Suprapubic skin (tissue), 4 donors: ENCODE measurements at regions not wholly inside any gene's neighbourhood (a gene's known extent, or its start where the extent isn't known, plus 50 kb on each side); places are given as distances from the start of the nearest gene placed in this dataset.

Source experiments
- DNase-seq, 2 donors: peaks; one replicate each; pipeline ENCODE4 v3.0.0-alpha.2; 2019; ENCODE audit warnings: low spot score in 2 of 2
- H3K27ac ChIP-seq: fragments of 200-600 bp; sonication (generic); one replicate; pipeline ENCODE4 v1.5.1; 2019
- H3K27me3 ChIP-seq: fragments of 200-600 bp; sonication (generic); one replicate; pipeline ENCODE4 v1.5.1; 2019
- H3K36me3 ChIP-seq: fragments of 200-600 bp; sonication (generic); one replicate; pipeline ENCODE4 v1.5.1; 2019
- H3K4me1 ChIP-seq: fragments of 200-600 bp; sonication (generic); one replicate; pipeline ENCODE4 v1.5.1; 2019
- H3K4me3 ChIP-seq: fragments of 200-600 bp; sonication (generic); one replicate; pipeline ENCODE4 v1.5.1; 2019; ENCODE audit warnings: mild to moderate bottlenecking
- H3K9me3 ChIP-seq: fragments of 200-600 bp; sonication (generic); one replicate; pipeline ENCODE4 v1.5.1; 2019
- CTCF ChIP-seq, 2 donors: fragments of 200-600 bp in 1 of 2; fragments of 450-650 bp in 1 of 2; sonication (generic) in 1 of 2; IDR thresholded peaks; one replicate each; pipeline ENCODE4 v1.5.1; 2016 to 2019; ENCODE audit warnings: antibody characterized with exemption in 2 of 2, mild to moderate bottlenecking in 1 of 2, moderate library complexity in 1 of 2
- EP300 ChIP-seq: sonication (generic); formaldehyde crosslinking; IDR thresholded peaks from one replicate; pipeline ENCODE4 v1.6.1; 2017; ENCODE audit warnings: antibody characterized with exemption
- POLR2A ChIP-seq, 2 donors: fragments of 450-650 bp; IDR thresholded peaks; one replicate each; pipeline ENCODE4 v1.6.1; 2017; ENCODE audit warnings: antibody characterized with exemption in 2 of 2, mild to moderate bottlenecking in 2 of 2, moderate library complexity in 2 of 2
- POLR2AphosphoS5 ChIP-seq, 3 donors: sonication (generic); formaldehyde crosslinking; IDR thresholded peaks; one replicate each; pipeline ENCODE4 v1.6.1; 2017; ENCODE audit warnings: antibody characterized with exemption in 3 of 3
- WGBS: methylation state at CpG from one replicate; pipeline ENCODE4 v1.1.5; 2018; 5-methylcytosine and 5-hydroxymethylcytosine counted together

DNA sequence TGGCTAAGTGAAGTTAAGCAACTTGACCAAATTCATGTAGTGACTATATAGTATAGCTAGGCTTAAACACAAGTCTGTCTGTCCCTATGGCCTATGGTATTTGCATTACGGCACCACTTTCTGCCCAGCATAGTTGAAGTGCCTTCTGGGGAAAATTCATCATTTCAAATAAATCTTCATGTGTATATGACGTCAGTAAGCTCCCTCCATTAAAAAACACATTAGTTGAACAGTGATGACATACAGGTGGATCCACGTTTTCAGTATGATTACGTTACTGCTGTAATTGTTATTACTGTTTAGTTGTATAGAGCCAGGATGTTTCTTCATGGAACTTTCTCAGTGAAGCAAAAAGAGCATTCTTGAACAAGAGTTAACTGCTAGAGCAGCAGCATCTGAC is 96.2 kb downstream of the TENT5A start:
- TF ChIP-seq CTCF (IDR thresholded peaks at IDR 0.05) (no peak), POLR2AphosphoS5 (IDR thresholded peaks at IDR 0.05) (no peak), EP300 (no peak), POLR2A (IDR thresholded peaks at IDR 0.05) (no peak)
- no peaks in the 10 kb centered on the region for H3K9me3 ChIP-seq
- no peaks in the 10 kb centered on the region for H3K4me1 ChIP-seq
- H3K4me3 ChIP-seq, result no peak overlapping the region
- no peak overlapping the region for H3K27ac ChIP-seq
- DNase-seq, result no peak
- 96% methylated on average over 4 of the region's 4 CpGs for WGBS
- no peaks in the 10 kb centered on the region for H3K36me3 ChIP-seq
- H3K27me3 ChIP-seq, result no peaks in the 10 kb centered on the region

DNA sequence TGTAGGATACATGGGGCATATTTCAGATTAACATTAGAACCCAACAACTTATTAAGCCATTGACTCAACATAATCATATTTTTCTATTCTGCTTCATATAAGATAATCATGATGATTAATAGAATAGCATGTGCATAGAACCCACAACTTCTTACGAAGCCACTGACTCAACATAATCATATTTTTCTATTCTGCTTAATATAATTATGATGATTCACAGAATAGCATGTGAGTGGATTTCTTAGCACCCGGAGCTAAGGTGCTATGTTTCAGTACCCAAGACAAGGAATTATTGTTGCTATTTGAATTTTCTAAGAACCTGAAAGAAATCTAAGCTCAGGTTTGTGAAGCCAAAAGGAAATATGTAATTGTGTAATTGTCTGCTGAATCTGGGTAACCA is 96.8 kb downstream of the TENT5A start:
- WGBS, result 91% methylated on average over 2 of the region's 2 CpGs
- TF ChIP-seq EP300, result no peak
- no peak for TF ChIP-seq CTCF (IDR thresholded peaks at IDR 0.05)
- TF ChIP-seq POLR2A (IDR thresholded peaks at IDR 0.05), result no peak
- TF ChIP-seq POLR2AphosphoS5 (IDR thresholded peaks at IDR 0.05), result no peak
- Histone ChIP-seq H3K36me3 (no peaks in the 10 kb centered on the region), H3K9me3 (no peaks in the 10 kb centered on the region), H3K4me1 (no peaks in the 10 kb centered on the region), H3K27me3 (no peaks in the 10 kb centered on the region), H3K27ac (no peak overlapping the region), H3K4me3 (no peak overlapping the region)
- DNase-seq, result no peak

GRCh38 chr6:81648502-81648901 is 104.0 kb downstream of the TENT5A start:
- H3K4me1 ChIP-seq, result no peaks in the 10 kb centered on the region
- H3K9me3 ChIP-seq, result no peaks in the 10 kb centered on the region
- H3K27me3 ChIP-seq, result no peaks in the 10 kb centered on the region
- no peak for DNase-seq
- H3K36me3 ChIP-seq, result no peaks in the 10 kb centered on the region
- TF ChIP-seq POLR2AphosphoS5 (IDR thresholded peaks at IDR 0.05) (no peak), POLR2A (IDR thresholded peaks at IDR 0.05) (no peak), EP300 (no peak), CTCF (IDR thresholded peaks at IDR 0.05) (no peak)
- WGBS, result 93% methylated on average over 2 of the region's 2 CpGs
- no peak overlapping the region for H3K27ac ChIP-seq
- no peak overlapping the region for H3K4me3 ChIP-seq

DNA sequence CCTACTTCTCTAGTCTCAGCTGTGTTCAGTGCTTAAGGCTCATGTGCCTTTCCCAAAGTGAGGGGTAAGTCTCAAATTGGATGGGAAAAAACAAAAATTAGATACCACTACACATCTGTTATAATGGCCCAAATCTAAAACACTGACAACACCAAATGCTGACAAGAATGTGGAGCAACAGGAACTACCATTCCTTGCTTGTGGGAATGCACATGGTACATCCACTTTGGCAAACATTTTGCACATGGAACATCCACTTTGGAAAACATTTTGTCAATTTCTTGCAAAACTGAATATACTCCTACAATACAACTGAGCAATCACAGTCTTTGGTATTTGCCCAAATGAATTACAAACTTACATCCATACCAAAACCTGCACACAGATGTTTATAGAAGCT is 109.3 kb downstream of the TENT5A start:
- DNase-seq, result no peak
- Histone ChIP-seq H3K9me3 (no peaks in the 10 kb centered on the region), H3K27me3 (no peaks in the 10 kb centered on the region), H3K4me1 (no peaks in the 10 kb centered on the region), H3K27ac (no peak overlapping the region), H3K4me3 (no peak overlapping the region), H3K36me3 (no peaks in the 10 kb centered on the region)
- no peak for TF ChIP-seq POLR2A (IDR thresholded peaks at IDR 0.05)
- no peak for TF ChIP-seq CTCF (IDR thresholded peaks at IDR 0.05)
- no peak for TF ChIP-seq EP300
- no peak for TF ChIP-seq POLR2AphosphoS5 (IDR thresholded peaks at IDR 0.05)

- no peak for TF ChIP-seq POLR2A (IDR thresholded peaks at IDR 0.05)
- TF ChIP-seq POLR2AphosphoS5 (IDR thresholded peaks at IDR 0.05), result no peak
- no peak for TF ChIP-seq EP300
- TF ChIP-seq CTCF (IDR thresholded peaks at IDR 0.05), result no peak
- Histone ChIP-seq H3K4me1 (no peaks in the 10 kb centered on the region), H3K4me3 (no peak overlapping the region), H3K27ac (no peak overlapping the region), H3K27me3 (no peaks in the 10 kb centered on the region), H3K9me3 (no peaks in the 10 kb centered on the region), H3K36me3 (no peaks in the 10 kb centered on the region)
- DNase-seq, result no peak
- 84% methylated on average over 1 of the region's 1 CpG for WGBS
These were observed 111.6 kb downstream of the TENT5A start for GRCh38 chr6:81640891-81641290.
